NCI-H2227 (cell line): ENCODE measurements at regions not wholly inside any gene's neighbourhood (a gene's known extent, or its start where the extent isn't known, plus 50 kb on each side); places are given as distances from the start of the nearest gene placed in this dataset.
A peak's percentile ranks its signal among the peaks of the same experiment; 100 is the strongest.
"Not testable (repeated sequence)": the region's sequence is repeated elsewhere in the genome, so short reads cannot be mapped to it uniquely, and the experiment has no call there.

ENCODE experiments used
- DNase-seq: peaks from one replicate; lab custom pipeline; 2025; ENCODE audit not compliant: unreplicated experiment; lab: John Stamatoyannopoulos, UW

- no peak for DNase-seq
Observed at GRCh38 chrX:53883196-53883595, 161.1 kb downstream of the PHF8 start.

DNA sequence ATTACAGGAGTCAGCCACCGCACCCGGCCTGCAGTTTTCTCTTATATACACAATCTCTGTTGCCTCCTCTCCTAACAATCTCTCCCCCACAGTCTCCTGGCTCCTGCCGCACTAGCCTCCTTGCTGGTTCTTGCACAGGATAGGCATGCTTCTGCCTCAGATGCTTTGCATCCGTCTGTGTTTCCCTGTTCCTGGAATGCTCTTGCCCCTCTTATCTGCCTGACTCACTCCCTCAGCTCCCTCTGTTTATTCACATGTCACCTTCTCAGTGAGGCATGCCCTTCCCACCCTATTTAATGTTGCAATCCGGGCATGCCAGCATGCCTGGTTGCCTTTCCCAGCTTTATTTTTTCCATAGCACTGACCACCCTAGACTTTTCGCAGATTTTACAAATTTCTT is 161.9 kb downstream of the PHF8 start:
- no peak for DNase-seq

DNA sequence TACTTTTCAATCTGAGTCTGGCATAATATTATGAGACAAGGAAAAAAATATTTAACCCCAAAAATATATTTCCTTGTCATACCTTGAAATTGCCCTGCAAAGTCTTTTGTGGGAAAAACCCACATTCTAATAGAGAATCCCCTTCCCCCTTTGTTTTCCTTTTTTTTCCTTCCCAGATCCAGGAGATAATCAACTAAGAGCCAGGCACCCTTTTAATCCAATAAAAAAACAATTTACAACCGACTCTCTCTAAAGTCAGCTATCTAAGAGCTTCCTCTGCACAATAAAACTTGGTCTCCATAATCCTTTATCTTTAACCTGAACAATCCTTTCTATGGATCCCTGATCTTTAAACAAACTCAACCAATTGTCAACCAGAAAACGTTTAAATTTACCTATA is 163.5 kb downstream of the PHF8 start:
- DNase-seq = not testable (repeated sequence)

DNA sequence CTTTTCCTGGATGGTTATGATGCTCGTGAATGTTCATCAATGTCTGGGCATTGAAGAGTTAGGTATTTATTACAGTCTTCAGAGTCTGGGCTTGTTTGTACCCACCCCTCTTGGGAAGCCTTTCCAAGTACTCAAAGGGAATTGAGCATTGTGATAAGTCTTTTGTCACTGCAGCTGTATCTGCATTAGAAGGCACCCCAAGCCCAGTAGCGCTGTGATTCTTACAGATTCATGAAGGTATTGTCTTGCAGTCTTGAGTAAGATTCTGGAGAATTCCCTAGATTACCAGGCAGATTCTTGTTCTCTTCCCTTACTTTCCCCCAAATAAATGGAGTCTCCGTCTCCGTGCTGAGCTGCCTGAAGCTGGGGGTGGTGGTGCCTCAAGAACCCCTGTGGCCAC is 173.4 kb upstream of the HUWE1 start:
- DNase-seq = no peak

GRCh38 chrX:53831662-53832635 is 145.4 kb upstream of the HUWE1 start:
- DNase-seq = peak; percentile 12

DNA sequence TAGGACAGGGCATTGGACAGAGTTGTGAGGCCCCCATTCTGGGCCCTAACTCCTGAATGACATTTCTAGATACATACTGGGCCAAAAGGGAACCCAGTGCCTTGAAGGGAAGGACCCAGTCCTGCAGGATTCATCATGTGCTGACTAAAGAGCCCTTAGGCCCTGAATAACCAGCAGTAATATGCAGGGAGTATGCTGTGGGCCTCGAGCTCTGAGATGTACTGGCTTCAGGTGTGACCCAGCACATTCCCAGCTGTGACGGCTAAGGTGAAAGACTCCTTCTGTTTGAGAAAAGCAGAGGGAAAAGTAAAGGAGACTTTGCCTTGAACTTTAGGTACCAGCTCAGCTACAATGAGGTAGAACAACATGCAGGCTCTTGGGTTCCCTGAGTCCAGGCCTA is 138.2 kb upstream of the HUWE1 start:
- no peak for DNase-seq

GRCh38 chrX:53818115-53818514 is 131.6 kb upstream of the HUWE1 start:
- DNase-seq = not testable (repeated sequence)

DNA sequence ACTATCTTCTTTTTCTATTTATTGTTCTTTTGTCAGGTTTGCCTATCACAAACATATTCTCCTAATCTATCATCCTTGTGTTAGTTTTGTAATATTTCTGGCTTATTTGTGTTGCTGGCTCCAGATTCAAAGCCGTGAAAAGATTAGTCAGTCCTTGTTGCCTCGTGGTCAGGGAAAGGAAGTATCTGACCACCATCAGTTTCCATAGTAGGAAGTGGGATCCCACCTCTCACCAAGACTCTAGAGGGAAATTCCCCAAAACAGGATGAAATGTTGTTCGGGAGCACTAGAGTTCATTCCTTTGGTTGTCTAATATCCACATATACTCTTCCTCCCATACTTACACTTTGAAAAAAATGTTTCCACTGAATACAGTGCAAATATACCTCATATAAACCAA is 131.0 kb upstream of the HUWE1 start:
- no peak for DNase-seq

DNA sequence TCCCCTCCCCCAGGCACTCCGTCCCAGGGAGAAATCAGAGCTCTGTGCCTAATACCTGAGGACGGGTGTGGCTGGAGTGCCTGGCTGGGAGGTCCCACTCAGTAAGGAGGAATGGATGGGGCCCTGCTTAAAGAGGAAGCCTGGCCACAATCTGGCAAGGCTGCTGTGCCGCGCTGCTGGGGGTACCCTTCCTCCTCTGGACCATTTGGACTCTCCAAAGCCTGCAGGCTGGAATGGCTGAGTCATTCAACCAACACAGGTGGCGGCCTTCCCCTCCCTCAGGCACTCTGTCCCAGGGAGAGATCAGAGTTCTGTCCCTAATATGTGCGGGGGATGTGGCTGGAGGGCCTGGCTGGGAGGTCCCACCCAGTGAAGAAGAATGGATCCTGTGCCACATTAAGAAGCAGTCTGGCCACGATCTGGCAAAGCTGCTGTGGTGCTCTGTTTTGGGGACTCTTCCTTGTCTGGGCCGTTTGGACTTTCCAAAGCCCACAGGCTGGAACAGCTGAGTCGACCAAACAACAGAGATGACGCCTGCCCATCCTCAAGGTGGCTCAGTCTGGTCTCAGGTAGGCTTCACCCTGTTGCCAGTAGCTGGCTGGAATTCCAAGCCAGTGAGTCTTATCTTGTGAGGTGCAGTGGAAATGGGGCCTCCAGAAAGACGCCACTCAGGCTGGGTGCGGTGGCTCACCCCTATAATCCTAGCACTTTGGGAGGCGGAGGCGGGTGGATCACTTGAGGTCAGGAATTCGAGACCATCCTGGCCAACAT is 127.3 kb upstream of the HUWE1 start:
- DNase-seq = no peak

DNA sequence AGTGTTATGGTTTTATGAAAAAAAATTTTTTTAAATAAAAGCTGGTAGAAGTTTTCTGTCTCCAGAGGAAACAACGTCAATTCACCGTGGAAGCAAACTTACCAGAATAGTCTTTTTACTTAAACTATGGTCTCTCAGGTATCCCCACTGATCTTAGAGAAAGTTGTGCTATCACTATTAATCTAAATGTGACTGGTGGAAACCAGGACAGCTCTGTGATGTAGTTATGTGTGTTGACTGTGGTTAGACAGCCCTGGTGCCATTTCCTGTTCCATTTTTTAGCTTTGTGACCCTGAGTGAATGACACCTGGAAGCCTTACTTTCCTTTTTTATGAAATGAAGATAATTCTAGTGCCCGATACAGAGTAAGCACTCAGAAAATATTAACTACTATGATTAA is 111.8 kb upstream of the HUWE1 start:
- DNase-seq = no peak

GRCh38 chrX:53795576-53795975 is 109.1 kb upstream of the HUWE1 start:
- no peak for DNase-seq

DNA sequence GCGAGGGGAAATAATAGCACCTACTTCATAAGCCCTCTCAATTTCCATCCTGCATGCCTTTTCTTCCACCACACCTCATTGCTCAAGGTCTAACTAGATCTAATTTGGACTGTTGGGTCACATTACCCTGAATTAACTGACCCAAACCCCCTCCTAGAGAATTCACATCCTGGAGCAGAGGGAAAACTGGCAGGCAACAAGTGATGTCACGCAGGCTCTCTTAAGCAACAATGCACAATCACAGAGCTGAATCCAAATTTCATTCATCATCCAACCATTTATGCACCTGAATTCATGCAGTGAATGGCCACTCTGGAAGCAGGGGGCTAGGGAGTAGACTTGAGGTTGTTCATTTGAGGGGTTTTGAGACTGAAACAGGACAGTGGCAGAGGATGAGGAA is 107.7 kb upstream of the HUWE1 start:
- no peak for DNase-seq

DNA sequence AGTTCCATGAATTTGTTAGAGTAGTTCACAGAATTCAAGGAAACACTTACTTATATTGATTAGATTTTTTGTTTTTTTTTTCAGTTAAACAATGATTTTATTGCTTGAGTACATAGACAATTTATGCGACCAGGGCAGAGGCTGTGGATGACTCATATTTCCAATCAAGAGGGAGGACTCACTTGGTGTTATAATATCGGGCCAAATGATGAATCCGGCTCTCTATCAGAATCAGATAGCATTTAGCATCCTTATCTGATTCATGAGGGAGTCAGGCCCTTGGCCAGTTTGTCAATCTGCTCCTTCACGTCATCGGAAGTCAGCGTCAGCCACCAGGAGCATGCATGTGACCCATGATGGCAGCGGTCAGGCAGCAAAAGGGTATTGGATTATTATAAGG is 82.3 kb upstream of the HUWE1 start:
- no peak for DNase-seq

DNA sequence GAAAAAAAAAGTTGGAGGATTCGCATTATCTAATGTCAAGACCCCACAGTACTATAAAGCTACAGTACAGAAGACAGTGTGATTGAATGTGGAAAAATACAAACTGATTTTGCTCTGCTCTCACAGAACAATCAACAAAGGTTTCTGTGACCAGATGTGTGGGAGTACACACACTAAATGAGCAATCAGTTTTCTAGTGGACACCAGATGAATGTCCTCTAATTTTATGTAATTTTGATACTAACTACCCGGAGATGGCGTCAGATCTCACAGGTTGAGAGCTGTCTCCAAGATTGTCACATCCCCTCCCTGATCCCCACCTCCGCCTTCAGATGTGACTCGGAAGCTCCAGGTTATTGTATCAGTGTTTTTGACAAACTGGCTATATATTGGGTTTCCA is 81.9 kb upstream of the HUWE1 start:
- DNase-seq = no peak

DNA sequence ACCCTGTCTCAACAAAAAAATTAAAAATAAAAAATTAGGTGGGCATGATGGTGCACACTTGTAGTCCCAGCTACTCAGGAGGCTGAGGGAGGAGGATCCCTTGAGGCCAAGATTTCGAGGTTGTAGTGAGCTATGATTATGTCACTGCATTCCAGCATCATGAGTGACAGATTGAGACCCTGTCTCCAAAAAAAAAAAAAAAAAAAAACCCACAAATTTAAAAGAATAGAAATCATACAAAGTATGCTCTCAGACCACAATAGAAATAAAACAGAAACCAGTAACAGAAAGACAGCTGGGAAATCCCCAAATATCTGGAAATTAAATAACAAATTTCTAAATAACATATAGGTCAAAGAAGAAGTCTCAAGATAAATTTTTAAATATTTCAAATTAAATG is 81.0 kb upstream of the HUWE1 start:
- no peak for DNase-seq

DNA sequence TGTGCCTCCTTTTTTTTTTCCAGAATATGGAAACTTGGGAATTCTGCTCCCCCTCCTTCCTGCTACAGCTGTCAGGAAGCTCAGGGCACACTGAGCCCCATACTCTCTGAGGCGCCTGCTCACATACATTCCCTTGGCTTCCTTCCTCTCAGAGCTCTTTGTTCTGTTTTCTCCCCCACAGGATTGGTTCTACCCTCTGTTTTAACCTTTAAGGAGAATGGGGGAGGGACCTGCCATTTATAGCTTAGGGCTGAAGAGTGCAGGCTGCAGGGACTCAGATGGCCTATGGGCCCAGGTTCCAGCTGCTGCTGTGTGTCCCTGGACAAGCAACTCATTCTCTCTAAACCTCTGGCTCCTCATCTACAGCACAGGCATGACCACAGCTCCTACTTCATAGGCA is 70.7 kb upstream of the HUWE1 start:
- not testable (repeated sequence) for DNase-seq

DNA sequence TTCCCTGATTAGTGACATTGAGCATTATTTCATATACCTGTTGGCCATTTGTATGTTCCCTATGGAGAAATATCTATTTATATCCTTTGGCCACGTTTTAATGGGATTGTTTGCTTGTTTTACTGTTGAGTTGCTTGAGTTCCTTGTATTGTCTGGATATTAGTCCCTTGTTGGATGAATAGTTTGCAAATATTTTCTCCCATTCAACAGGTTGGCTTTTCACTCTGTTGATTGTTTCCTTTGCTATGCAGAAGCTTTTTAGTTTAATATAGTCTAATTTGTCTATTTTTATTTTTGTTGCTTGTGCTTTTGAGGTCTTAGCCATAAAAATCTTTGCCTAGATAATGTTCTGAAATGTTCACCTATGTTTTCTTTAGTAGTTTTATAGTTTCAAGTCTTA is 60.2 kb upstream of the HUWE1 start:
- no peak for DNase-seq

GRCh38 chrX:53743244-53743643 is 56.7 kb upstream of the HUWE1 start:
- no peak for DNase-seq

DNA sequence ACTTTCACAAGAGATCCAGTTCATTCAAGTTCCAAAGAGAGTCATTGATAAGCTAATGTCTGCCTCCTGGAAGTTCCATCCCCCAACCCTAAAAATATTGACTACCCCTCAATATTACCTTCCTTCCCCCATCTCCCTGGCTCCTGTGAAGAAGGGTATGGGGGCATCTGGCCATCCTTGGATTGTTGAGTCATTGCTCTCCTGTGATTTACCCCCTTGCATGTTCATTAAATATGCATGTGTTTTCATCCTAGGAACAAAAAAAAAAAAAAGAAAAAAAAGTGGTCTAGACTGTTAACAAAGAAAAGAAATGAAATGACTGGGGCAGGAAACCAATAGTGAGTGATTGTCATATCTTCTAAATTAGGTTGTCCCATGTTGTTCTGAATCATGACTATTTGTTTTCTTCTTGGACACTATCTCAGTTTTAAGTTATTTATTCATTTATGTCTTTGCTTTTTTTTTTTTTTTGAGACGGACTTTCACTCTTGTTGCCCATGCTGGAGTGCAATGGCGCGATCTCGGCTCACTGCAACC is 51.9 kb upstream of the HUWE1 start:
- DNase-seq = no peak
